GM11168 (cell line): ENCODE measurements at regions not wholly inside any gene's neighbourhood (a gene's known extent, or its start where the extent isn't known, plus 50 kb on each side); places are given as distances from the start of the nearest gene placed in this dataset.

ENCODE experiments used
- in situ Hi-C: fragments of 300-500 bp; cut with MboI; formaldehyde crosslinking; loops from one replicate; pipeline ENCODE4 v1.12.0; 2022; ENCODE audit warnings: low sequenced_read_pairs; ENCODE audit not compliant: unreplicated experiment

GRCh38 chr4:11271263-11271662, 157.4 kb downstream of the HS3ST1 start:
- in situ Hi-C loops = no loop called here

GRCh38 chr4:11268149-11268548, 160.5 kb downstream of the HS3ST1 start:
- in situ Hi-C loops = no loop called here

GRCh38 chr4:11264841-11265240, 163.9 kb downstream of the HS3ST1 start:
- in situ Hi-C loops = no loop called here

- in situ Hi-C loops = no loop called here
Measured at GRCh38 chr4:11264346-11264745, 164.3 kb downstream of the HS3ST1 start.

- in situ Hi-C loops = no loop called here
Measured at GRCh38 chr4:11263208-11263607, 165.5 kb downstream of the HS3ST1 start.

DNA sequence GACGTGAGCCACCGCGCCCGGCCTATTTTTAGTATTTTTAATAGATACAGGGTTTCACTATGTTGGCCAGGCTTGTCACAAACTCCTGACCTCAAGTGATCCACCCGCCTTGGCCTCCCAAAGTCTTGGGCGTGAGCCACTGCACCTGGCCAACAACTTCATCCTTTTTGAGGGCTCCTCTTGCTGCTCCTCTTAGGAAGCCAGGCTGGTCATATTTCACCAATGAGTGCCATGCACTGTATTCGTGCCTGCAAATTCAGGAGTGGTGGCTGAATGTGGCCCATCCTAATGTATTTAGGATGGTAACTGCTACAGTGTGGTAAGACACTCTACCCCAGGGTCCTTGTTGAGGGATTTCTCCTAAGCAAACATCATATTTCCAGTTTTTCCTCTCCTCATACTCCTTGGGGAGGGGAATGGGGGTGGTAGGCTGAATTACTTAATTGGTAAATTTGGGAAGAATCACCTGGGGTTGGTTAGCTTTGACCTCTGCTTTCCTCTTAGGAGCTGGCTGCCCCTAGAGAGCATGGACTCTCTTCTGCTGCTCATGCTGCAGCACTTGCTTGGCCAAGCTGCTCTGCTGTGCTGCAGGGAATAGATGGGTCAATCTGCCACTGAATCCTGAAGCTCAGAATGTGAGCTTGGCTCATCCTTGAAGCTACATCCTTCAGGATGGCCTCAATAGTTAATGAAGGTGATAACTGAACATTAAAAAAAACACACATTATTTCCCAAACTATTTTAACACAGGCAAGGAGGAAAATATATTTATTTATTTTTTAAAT, 167.4 kb downstream of the HS3ST1 start:
- in situ Hi-C loops = no loop called here

DNA sequence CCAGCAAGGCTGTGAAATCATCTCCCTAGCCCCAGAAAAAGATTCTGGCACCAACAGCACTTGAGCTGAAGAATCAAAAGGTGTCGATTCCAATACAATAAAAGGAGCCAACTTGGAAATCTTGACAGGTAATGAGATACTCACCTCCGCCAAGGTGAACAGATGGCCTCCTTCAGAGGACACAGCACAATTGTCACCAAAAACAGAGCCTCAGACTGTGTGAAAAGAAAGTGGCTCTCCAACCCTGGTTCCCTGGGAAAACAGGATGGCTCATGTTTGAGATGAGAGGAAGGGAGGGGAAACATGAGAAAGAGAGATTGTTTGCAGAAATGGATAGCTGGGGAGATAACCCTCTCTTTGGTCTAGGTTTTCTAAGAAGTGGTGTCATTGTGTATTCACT, 168.9 kb downstream of the HS3ST1 start:
- in situ Hi-C loops = no loop called here

GRCh38 chr4:11252149-11252548, 176.5 kb downstream of the HS3ST1 start:
- in situ Hi-C loops = no loop called here

DNA sequence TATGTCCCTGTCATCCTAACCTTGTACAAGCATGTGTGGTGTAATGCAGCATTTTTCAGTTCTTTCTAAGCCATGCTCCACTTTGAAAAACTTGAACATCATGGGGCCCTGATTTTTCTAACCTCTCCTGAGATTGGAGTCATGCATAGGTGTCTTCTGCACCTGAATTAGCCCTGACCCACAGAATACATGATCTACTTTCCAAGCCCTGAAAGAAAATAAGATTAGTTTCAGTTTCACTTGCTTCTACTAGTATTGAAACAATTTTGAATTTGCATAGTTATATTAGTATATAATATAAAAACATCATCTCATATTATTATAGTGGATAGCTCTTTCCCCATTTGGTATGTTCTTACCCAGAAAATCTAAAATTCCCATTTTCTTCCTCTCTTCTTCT, 178.2 kb downstream of the HS3ST1 start:
- in situ Hi-C loops = no loop called here

DNA sequence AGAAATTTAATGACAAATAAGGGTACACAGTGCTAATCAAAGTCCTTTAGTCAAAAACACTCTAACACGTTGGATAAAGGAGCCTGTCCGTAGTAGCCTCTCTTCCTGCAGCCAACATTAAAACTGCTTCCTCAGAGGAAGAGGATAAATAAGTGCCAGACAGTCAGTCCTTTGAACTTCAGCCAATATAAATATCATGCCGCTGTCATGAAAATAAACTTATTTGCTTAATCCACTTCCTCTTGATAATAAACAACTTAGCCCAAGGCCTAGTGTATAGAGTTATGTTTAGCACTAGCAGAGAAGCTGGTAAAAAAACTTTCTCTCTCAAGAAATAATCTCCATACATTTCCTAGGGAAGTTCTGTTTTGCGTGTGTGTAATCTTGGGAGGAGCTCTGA, 196.7 kb downstream of the HS3ST1 start:
- in situ Hi-C loops = no loop called here

DNA sequence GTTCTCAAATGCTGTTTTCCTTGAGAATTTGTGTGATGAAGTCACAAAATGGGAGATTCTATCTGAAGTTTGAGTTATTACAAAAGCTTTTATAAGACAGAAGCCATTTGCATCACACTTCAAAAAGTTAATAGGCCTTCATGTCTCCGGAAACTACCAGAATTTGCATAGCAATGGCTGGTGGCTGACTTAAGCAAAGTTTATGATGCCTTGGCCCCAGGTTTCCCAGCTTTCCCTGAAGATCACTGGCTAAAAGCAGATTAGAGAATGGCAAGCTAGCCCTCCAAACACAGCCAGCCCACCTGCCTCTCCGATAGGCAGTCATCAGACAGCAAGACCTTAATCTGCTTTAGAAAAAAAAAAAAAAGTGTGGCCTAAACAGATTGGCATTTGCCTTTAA, 197.8 kb downstream of the HS3ST1 start:
- in situ Hi-C loops = no loop called here

GRCh38 chr4:11228530-11228929, 200.2 kb downstream of the HS3ST1 start:
- in situ Hi-C loops = no loop called here

DNA sequence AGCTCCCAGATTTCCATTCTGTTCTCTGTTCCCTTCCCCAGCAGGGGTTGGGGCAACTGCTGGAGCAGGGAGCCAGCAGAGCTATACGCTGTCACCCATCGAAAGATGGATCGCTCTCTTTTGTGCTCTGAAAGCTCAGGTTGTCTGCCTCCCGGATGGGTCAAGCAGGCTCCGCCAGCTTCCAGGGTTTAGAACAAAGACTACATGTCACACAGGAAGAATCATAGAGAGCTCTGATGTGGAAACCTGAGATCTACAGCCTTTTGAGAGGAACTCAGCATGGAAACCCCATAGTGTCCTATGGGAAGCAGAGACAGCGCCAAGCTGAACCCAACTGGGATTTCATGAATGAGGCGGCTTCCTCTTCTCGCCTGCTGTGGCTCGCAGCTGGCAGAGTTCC, 205.4 kb downstream of the HS3ST1 start:
- in situ Hi-C loops = no loop called here

DNA sequence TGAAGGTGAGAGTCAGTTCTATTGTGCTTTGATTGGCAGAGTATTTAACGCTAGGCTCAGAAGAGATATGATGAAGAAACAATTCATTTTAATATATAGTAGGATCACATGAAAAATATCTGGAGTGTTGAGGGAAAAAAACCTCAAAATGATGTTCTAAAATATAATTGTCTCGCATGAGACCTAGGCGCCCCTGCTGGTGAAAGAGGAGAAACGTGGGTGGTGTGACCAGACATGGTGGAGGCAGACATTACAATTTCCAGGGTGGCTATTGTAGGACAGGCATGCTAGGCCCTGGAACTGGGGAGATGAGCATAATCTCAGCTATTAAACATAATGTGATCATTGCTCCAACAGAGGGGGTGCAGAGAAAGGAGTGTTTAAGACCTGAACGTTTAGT, 210.0 kb downstream of the HS3ST1 start:
- in situ Hi-C loops = no loop called here

GRCh38 chr4:11216520-11216919, 212.2 kb downstream of the HS3ST1 start:
- in situ Hi-C loops = no loop called here

- in situ Hi-C loops = no loop called here
Measured at GRCh38 chr4:11214281-11214680, 214.4 kb downstream of the HS3ST1 start.

GRCh38 chr4:11209826-11210225, 218.9 kb downstream of the HS3ST1 start:
- in situ Hi-C loops = no loop called here

- in situ Hi-C loops = no loop called here
Measured at GRCh38 chr4:11201256-11201655, 227.4 kb downstream of the HS3ST1 start.

DNA sequence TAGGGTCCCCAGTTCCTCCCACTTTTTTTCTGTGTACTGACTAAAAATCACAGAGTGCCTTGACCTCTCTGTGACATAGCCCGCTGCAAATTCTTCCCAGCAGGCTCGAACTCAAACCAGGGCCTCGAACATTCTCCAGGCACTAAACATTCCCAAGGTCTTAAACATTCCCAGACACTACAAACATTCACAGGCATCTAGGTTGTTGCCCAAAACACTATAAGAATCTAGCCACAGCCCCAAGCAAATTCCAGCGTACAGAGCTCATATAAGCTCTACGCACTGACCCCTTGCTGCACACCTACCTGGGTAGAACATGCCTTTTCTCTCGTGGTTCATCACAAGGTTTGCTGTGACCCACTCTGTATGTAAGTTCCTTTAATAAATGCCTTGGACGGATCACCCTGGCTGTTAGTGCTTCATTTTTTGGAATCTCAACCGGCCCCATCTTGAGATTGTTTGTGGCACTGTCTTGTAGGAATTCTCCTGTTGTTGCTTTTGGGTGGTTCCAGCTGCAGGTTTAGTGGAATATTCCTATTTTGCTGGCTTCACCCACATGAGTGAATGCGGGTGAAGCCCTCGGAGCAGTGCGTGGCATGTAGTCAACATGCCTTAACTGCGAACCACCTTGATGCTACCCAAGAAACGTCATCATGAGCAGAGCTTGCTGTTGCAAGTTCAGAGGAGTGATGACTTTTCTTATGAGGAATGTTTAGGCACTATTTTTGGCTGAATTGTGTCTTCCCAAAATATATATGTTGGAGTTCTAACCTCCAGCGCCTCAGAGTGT, 230.0 kb downstream of the HS3ST1 start:
- in situ Hi-C loops = no loop called here

DNA sequence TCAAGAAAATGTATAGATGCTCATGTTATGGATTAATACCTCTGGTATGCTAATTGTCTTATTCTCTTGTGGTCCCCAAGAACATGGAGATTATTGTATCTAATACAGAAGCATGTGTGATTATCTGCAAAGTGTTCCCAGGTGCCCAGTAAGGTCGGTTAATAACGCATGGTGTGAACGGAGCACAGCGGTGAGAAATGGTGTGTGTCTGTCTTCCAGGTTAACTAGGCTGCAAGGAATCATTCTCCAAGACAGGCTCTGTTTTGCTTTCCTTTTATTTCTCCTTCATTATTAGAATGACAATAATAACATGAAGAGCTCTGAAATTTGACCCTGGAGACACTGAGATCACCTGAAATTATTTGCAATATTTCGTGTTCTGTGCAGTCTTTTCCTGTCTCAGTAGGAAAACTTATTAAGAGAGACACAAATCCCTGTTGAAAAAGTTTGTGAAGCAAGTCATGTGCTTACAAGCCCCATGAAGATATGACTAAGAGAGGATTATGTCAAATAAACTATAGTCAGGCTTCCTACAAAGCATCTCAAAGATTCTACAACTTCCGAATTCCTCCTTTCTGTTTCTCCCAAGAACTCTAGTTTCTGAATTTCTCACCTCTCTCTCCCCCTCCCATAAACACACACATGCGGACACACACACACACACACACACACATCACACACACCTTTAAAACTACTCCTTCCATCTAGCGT, 230.9 kb downstream of the HS3ST1 start:
- in situ Hi-C loops = no loop called here

DNA sequence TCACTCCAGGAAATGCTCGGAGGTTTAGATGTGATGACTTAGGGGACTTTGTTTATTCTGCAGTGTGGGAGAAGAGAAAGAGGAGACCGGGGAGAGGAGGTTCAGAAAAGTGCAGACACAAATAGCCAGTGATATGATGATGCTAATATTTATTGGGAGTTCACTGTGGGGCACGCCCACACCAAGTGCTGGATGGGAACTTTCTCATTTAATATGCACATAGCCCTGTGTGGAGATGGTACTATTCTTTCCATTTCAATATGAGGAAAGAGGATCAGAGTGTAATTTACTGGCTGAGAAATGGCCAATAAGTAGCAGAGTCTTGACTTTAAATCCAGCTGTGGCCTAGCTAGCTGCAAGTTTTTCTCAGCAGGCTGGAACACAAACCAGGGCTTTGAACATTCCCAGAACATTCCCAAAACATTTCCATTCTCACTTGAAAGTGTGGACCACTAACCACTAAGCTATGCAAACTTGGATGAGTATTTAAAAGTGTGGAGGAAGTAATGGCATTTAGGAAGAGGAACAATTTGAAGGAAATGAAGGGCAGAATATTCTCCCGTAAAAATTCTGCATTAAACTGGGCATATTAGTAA, 231.7 kb downstream of the HS3ST1 start:
- in situ Hi-C loops = no loop called here
